ENCODE measurements at regions not wholly inside any gene's neighbourhood (a gene's known extent, or its start where the extent isn't known, plus 50 kb on each side); places are given as distances from the start of the nearest gene placed in this dataset.
"Not testable (repeated sequence)": the region's sequence is repeated elsewhere in the genome, so short reads cannot be mapped to it uniquely, and the experiment has no call there.

DNA sequence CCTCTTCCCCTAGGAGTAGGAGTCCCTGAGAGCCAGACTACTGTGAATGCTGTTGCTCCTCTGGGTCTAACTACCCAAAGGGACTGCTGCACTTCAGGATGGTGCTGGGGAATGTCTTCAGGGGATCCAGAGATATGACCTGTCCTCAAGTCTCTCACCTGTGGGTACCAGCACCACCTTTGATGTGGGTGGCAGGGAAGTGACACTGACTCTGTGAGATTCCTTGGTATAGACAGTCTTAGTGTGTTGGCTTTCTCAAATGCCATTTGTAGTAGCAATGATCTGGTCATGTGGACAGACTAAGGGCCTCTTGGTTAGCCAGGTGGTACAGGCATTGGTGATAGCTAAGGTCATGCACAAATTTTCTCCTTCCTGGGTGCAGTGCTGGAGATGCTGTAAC is 108.9 kb upstream of the ADAMTS3 start:
- DNase-seq (ENCODE audit: low read depth) = no peak

GRCh38 chr4:72677265-72677664 is 108.2 kb upstream of the ADAMTS3 start:
- no peak for DNase-seq (ENCODE audit: low read depth)

- no peak for DNase-seq (ENCODE audit: low read depth)
These were observed 103.0 kb upstream of the ADAMTS3 start for GRCh38 chr4:72671980-72672379.

GRCh38 chr4:72670521-72670920 is 101.5 kb upstream of the ADAMTS3 start:
- DNase-seq (ENCODE audit: low read depth) = no peak

DNA sequence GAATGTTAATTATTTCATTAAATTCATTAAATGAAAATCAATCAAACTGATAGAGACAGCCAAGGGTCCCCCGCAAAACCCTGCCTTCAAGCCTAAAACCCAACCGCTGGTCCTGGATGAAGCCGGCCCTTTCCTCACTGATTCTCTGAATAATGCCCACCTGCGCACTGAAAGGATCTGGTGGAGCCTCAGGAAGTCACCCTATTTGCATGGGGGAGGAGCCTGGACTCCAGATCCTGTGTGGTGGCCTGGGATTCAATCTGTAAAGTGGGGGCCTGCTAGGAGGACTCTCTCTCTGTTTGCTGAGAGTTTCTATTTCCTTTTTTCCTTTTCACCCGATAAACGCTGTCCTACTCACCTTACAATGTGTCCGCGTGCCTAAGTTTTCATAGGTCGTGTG is 97.9 kb upstream of the ADAMTS3 start:
- no peak for DNase-seq (ENCODE audit: low read depth)

- no peak for DNase-seq (ENCODE audit: low read depth)
These were observed 96.3 kb upstream of the ADAMTS3 start for GRCh38 chr4:72665171-72665968.

DNA sequence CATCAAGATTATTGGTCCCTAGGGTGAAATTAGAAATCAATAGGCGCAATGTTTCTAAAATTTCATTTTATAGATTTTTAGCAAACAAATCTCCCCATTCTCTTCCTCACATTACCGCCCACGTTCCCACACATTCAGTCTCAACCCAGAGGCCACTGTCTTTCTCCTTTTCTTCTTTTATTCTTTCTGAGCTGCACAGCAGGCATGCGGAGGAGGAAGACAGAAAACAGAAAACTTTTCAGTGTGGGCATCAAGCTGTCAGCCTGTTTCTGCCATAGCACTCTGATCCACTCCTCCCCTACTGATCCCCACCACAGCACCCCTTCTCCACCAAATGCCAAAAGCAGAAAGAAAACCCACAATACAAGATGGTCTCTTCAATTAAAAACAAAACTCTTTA is 94.8 kb upstream of the ADAMTS3 start:
- DNase-seq (ENCODE audit: low read depth) = no peak

DNA sequence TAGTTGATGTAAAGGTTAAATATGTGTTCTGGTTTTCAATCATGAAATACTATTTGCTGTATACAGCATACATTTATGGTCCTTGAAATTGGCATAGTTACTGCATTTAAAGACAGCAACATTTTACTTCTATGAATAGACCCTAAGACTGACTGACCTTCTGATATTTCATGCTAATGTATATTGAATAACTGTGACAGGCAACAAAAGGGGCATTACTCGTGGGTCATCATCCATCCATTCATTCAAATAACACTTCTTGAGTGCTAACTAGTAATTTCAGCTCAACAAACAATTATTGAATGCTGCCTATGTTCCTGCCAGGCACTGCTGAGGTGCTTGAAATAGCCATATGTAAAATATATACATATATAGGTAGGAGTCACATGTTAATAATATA is 92.8 kb upstream of the ADAMTS3 start:
- DNase-seq (ENCODE audit: low read depth) = no peak

GRCh38 chr4:72641611-72642010 is 72.6 kb upstream of the ADAMTS3 start:
- DNase-seq (ENCODE audit: low read depth) = no peak

DNA sequence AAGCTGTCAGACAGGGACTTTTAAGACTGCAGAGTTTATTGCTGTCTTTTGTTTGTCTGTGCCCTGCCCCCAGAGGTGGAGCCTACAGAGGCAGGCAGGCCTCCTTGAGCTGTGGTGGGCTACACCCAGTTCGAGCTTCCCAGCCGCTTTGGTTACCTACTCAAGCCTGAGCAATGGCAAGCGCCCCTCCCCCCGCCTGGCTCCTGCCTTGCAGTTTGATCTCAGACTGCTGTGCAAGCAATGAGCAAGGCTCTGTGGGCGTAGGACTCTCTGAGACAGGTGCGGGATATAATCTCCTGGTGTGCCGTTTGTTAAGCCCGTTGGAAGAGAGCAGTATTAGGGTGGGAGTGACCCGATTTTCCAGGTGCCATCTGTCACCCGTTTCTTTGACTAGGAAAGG is 67.8 kb upstream of the ADAMTS3 start:
- not testable (repeated sequence) for DNase-seq (ENCODE audit: low read depth)

DNA sequence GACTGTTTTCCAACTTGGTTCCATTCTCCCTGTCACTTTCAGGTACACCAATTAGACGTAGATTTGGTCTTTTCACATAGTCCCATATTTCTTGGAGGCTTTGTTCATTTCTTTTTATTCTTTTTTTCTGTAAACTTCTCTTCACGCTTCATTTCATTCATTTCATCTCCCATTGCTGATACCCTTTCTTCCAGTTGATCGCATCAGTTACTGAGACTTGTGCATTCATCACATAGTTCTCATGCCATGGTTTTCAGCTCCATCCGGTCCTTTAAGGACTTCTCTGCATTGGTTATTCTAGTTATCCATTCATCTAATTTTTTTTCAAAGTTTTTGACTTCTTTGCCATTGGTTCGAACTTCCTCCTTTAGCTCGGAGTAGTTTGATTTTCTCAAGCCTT is 66.9 kb upstream of the ADAMTS3 start:
- DNase-seq (ENCODE audit: low read depth) = not testable (repeated sequence)

- not testable (repeated sequence) for DNase-seq (ENCODE audit: low read depth)
These were observed 63.2 kb upstream of the ADAMTS3 start for GRCh38 chr4:72632253-72632652.

DNA sequence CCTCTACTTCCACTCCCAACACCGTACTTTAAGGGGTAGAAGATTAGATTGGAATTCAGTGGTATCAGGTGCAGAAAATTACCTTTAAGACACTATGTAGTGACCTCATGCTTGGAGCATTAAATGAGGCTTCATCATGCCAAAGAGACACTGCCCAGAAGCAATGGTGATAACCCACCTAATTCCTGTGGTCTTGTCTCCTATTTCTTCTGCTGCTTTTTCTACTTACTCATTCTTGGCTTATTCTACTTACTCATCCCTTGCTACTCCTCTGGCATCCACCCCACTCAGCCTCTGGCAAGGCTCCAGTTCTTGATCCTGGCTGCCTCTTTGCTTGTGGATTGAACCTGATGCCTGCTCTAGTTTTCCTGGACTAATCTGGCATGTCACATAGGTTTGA is 62.3 kb upstream of the ADAMTS3 start:
- DNase-seq (ENCODE audit: low read depth) = peak; percentile 75

- peak; percentile 13 for DNase-seq (ENCODE audit: low read depth)
These were observed 60.5 kb upstream of the ADAMTS3 start for GRCh38 chr4:72629540-72629939.

GRCh38 chr4:72627723-72628122 is 58.7 kb upstream of the ADAMTS3 start:
- no peak for DNase-seq (ENCODE audit: low read depth)

Data from RPMI7951 (cell line).